ENCODE measurements at regions not wholly inside any gene's neighbourhood (a gene's known extent, or its start where the extent isn't known, plus 50 kb on each side); places are given as distances from the start of the nearest gene placed in this dataset.

DNA sequence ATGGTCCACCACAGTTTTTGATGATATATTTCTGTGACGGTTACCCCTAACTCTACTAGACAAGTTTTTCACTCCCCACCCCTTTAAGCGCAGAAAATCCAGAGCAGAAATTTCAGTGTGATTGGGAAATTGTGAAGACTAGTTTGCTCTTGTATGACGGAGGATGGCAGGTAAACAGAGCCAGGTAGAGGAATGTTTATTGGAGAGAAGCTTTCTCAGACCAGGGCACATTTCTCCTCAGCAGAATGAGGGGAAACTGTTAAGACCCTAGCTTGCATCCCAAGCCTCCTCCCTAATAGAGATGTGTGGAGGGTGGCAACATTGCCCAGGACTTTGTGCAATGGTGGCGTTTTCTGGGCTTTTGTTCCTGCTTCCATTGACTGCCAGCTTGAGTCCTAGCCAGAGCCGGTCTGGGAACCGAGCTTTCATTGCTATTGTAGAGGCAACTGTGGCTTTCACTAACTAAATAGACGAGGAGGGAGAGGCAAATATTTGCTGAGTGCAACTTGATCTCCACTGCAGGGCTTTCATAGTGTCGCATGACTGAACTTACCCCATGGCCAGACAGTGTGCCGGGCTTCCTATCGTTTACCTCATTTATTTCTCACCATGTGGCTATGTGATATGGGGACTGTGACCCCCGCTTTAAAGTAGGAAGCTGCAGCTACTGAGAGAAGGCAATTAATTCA lies 159.6 kb upstream of the MPHOSPH6 start (continued):
- TF ChIP-seq, protein P1, sequence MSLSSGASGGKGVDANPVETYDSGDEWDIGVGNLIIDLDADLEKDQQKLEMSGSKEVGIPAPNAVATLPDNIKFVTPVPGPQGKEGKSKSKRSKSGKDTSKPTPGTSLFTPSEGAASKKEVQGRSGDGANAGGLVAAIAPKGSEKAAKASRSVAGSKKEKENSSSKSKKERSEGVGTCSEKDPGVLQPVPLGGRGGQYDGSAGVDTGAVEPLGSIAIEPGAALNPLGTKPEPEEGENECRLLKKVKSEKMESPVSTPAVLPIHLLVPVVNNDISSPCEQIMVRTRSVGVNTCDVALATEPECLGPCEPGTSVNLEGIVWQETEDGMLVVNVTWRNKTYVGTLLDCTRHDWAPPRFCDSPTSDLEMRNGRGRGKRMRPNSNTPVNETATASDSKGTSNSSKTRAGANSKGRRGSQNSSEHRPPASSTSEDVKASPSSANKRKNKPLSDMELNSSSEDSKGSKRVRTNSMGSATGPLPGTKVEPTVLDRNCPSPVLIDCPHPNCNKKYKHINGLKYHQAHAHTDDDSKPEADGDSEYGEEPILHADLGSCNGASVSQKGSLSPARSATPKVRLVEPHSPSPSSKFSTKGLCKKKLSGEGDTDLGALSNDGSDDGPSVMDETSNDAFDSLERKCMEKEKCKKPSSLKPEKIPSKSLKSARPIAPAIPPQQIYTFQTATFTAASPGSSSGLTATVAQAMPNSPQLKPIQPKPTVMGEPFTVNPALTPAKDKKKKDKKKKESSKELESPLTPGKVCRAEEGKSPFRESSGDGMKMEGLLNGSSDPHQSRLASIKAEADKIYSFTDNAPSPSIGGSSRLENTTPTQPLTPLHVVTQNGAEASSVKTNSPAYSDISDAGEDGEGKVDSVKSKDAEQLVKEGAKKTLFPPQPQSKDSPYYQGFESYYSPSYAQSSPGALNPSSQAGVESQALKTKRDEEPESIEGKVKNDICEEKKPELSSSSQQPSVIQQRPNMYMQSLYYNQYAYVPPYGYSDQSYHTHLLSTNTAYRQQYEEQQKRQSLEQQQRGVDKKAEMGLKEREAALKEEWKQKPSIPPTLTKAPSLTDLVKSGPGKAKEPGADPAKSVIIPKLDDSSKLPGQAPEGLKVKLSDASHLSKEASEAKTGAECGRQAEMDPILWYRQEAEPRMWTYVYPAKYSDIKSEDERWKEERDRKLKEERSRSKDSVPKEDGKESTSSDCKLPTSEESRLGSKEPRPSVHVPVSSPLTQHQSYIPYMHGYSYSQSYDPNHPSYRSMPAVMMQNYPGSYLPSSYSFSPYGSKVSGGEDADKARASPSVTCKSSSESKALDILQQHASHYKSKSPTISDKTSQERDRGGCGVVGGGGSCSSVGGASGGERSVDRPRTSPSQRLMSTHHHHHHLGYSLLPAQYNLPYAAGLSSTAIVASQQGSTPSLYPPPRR (CRISPR knock-in tag; IDR thresholded peaks at IDR 0.05; ENCODE audit: borderline replicate concordance) = peak; percentile 71
- TF ChIP-seq SOX5 (CRISPR knock-in tag; IDR thresholded peaks at IDR 0.05; ENCODE audit: borderline replicate concordance) (peak; percentile 63; the same call in 1 of the 2 replicates), ARNTL (CRISPR knock-in tag; IDR thresholded peaks at IDR 0.05) (0 out of 2 replicates have a peak, but pooled peaks have one; percentile 49), EP300 (IDR thresholded peaks at IDR 0.05; ENCODE audit: low read depth in 2 of 2, low read length in 2 of 2) (peak; percentile 52 to 67; a peak in 2 of 4 replicates), EP300 (CRISPR knock-in tag; IDR thresholded peaks at IDR 0.05; ENCODE audit: borderline replicate concordance) (peak; percentile 35; the same call in 1 of the 2 replicates), FOSL2 (CRISPR knock-in tag; IDR thresholded peaks at IDR 0.05) (peak; percentile 54), SMAD3 (CRISPR knock-in tag; IDR thresholded peaks at IDR 0.05) (0 out of 2 replicates have a peak, but pooled peaks have one; percentile 46), ZNF619 (CRISPR knock-in tag; IDR thresholded peaks at IDR 0.05) (no peak), ZNF263 (CRISPR knock-in tag; IDR thresholded peaks at IDR 0.05) (no peak), ZNF556 (CRISPR knock-in tag; IDR thresholded peaks at IDR 0.05; ENCODE audit: borderline replicate concordance) (peak; percentile 64; the same call in 1 of the 2 replicates), TEAD3 (CRISPR knock-in tag; optimal IDR thresholded peaks at IDR 0.05; ENCODE audit: borderline replicate concordance) (peak; percentile 67), ETV5 (CRISPR knock-in tag; IDR thresholded peaks at IDR 0.05; ENCODE audit: borderline replicate concordance) (no peak; the same call in 1 of the 2 replicates)
- TF ChIP-seq, protein P2, sequence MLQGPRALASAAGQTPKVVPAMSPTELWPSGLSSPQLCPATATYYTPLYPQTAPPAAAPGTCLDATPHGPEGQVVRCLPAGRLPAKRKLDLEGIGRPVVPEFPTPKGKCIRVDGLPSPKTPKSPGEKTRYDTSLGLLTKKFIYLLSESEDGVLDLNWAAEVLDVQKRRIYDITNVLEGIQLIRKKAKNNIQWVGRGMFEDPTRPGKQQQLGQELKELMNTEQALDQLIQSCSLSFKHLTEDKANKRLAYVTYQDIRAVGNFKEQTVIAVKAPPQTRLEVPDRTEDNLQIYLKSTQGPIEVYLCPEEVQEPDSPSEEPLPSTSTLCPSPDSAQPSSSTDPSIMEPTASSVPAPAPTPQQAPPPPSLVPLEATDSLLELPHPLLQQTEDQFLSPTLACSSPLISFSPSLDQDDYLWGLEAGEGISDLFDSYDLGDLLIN (CRISPR knock-in tag; IDR thresholded peaks at IDR 0.05; ENCODE audit: borderline replicate concordance) = no peak
- TF ChIP-seq, protein P3, sequence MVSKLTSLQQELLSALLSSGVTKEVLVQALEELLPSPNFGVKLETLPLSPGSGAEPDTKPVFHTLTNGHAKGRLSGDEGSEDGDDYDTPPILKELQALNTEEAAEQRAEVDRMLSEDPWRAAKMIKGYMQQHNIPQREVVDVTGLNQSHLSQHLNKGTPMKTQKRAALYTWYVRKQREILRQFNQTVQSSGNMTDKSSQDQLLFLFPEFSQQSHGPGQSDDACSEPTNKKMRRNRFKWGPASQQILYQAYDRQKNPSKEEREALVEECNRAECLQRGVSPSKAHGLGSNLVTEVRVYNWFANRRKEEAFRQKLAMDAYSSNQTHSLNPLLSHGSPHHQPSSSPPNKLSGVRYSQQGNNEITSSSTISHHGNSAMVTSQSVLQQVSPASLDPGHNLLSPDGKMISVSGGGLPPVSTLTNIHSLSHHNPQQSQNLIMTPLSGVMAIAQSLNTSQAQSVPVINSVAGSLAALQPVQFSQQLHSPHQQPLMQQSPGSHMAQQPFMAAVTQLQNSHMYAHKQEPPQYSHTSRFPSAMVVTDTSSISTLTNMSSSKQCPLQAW (CRISPR knock-in tag; IDR thresholded peaks at IDR 0.05) = 0 out of 2 replicates have a peak, but pooled peaks have one; percentile 32
- TF ChIP-seq, protein P4, sequence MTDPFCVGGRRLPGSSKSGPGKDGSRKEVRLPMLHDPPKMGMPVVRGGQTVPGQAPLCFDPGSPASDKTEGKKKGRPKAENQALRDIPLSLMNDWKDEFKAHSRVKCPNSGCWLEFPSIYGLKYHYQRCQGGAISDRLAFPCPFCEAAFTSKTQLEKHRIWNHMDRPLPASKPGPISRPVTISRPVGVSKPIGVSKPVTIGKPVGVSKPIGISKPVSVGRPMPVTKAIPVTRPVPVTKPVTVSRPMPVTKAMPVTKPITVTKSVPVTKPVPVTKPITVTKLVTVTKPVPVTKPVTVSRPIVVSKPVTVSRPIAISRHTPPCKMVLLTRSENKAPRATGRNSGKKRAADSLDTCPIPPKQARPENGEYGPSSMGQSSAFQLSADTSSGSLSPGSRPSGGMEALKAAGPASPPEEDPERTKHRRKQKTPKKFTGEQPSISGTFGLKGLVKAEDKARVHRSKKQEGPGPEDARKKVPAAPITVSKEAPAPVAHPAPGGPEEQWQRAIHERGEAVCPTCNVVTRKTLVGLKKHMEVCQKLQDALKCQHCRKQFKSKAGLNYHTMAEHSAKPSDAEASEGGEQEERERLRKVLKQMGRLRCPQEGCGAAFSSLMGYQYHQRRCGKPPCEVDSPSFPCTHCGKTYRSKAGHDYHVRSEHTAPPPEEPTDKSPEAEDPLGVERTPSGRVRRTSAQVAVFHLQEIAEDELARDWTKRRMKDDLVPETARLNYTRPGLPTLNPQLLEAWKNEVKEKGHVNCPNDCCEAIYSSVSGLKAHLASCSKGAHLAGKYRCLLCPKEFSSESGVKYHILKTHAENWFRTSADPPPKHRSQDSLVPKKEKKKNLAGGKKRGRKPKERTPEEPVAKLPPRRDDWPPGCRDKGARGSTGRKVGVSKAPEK (CRISPR knock-in tag; IDR thresholded peaks at IDR 0.05; ENCODE audit: borderline replicate concordance) = peak; percentile 63; the same call in 1 of the 2 replicates
- TF ChIP-seq, protein P5, sequence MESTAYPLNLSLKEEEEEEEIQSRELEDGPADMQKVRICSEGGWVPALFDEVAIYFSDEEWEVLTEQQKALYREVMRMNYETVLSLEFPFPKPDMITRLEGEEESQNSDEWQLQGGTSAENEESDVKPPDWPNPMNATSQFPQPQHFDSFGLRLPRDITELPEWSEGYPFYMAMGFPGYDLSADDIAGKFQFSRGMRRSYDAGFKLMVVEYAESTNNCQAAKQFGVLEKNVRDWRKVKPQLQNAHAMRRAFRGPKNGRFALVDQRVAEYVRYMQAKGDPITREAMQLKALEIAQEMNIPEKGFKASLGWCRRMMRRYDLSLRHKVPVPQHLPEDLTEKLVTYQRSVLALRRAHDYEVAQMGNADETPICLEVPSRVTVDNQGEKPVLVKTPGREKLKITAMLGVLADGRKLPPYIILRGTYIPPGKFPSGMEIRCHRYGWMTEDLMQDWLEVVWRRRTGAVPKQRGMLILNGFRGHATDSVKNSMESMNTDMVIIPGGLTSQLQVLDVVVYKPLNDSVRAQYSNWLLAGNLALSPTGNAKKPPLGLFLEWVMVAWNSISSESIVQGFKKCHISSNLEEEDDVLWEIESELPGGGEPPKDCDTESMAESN (CRISPR knock-in tag; conservative IDR thresholded peaks at IDR 0.05) = peak; percentile 56; the same call in 1 of the 2 replicates
